Left ventricle myocardium inferior (tissue), 1 donor: ENCODE measurements at regions not wholly inside any gene's neighbourhood (a gene's known extent, or its start where the extent isn't known, plus 50 kb on each side); places are given as distances from the start of the nearest gene placed in this dataset.
A peak's percentile ranks its signal among the peaks of the same experiment; 100 is the strongest.
"Not testable (repeated sequence)": the region's sequence is repeated elsewhere in the genome, so short reads cannot be mapped to it uniquely, and the experiment has no call there.

ENCODE experiments used
- DNase-seq: peaks from one replicate; pipeline ENCODE4 v3.0.0-alpha.2; 2020
- H3K27ac ChIP-seq: fragments of 200-600 bp; replicated peaks from 2 replicates; pipeline ENCODE4 v1.8.0; 2021
- H3K27me3 ChIP-seq: fragments of 200-600 bp; 2 replicates; pipeline ENCODE4 v1.8.0; 2021; ENCODE audit warnings: low read depth
- H3K36me3 ChIP-seq: fragments of 200-600 bp; 2 replicates; pipeline ENCODE4 v1.8.0; 2021
- H3K4me1 ChIP-seq: fragments of 200-600 bp; 2 replicates; pipeline ENCODE4 v1.8.0; 2021
- H3K4me3 ChIP-seq: fragments of 200-600 bp; 2 replicates; pipeline ENCODE4 v1.8.0; 2021; ENCODE audit warnings: mild to moderate bottlenecking, moderate library complexity
- H3K9me3 ChIP-seq: fragments of 200-600 bp; replicated peaks from 2 replicates; pipeline ENCODE4 v1.8.0; 2021
- intact Hi-C: fragments of 100-400 bp; cut with micrococcal nuclease; formaldehyde crosslinking; loops from one replicate; pipeline ENCODE4 v1.11.0; 2022
- TF ChIP-seq, protein P1 (sequence below): fragments of 200-600 bp; IDR thresholded peaks from 2 replicates; pipeline ENCODE4 v1.8.0; 2021; ENCODE audit warnings: antibody characterized with exemption, mild to moderate bottlenecking, borderline replicate concordance
- donor health status: DM: no; HTN: yes; CAD: no; lungs with severe emphysema.

DNA sequence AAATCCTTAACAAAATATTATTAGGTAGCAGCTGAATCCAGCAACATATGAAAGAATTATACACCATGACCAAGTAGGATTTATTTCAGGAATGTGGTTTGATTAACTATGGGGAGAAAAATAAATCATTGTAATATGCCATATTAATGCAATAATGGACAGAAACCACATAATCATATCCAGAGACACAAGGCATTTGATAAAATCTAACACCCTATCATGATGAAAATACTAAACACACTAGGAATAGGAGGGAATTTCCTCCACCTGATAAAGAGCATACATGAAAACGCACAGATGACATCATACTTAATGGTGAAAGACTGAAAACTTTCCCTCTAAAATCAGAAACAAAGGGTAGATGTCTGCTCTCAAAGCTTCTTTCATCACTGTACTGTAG is 238.9 kb downstream of the PHLDA1 start:
- no peaks in the 10 kb centered on the region for H3K27me3 ChIP-seq
- intact Hi-C loops: no loop called here
- H3K36me3 ChIP-seq: no peaks in the 10 kb centered on the region
- no peak overlapping the region for H3K4me3 ChIP-seq
- TF ChIP-seq, protein P1, sequence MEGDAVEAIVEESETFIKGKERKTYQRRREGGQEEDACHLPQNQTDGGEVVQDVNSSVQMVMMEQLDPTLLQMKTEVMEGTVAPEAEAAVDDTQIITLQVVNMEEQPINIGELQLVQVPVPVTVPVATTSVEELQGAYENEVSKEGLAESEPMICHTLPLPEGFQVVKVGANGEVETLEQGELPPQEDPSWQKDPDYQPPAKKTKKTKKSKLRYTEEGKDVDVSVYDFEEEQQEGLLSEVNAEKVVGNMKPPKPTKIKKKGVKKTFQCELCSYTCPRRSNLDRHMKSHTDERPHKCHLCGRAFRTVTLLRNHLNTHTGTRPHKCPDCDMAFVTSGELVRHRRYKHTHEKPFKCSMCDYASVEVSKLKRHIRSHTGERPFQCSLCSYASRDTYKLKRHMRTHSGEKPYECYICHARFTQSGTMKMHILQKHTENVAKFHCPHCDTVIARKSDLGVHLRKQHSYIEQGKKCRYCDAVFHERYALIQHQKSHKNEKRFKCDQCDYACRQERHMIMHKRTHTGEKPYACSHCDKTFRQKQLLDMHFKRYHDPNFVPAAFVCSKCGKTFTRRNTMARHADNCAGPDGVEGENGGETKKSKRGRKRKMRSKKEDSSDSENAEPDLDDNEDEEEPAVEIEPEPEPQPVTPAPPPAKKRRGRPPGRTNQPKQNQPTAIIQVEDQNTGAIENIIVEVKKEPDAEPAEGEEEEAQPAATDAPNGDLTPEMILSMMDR: no peak
- peaks cover 12% of the 10 kb centered on the region for H3K9me3 ChIP-seq
- no peak for DNase-seq
- no peaks in the 10 kb centered on the region for H3K4me1 ChIP-seq
- H3K27ac ChIP-seq: no peak overlapping the region

DNA sequence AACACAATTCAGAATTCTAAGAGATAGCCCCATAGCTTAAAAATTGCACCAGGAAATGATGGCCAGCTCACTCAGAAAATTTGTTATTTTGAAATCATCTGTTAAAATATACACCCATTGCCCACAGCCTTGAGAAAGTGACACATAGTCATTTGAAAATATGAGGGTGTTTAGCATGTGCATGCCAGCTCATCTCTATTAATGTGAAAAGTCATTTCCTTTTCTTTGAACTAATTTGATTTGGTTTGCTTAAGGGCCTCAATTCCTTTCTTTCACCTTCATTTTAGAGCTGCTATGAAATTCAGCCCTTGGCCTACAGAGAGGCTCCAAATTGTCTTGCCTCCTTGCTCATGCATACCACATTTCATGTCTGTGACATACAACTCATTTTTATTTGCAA is 241.4 kb downstream of the PHLDA1 start:
- DNase-seq: no peak
- intact Hi-C loops: no loop called here
- no peaks in the 10 kb centered on the region for H3K27me3 ChIP-seq

DNA sequence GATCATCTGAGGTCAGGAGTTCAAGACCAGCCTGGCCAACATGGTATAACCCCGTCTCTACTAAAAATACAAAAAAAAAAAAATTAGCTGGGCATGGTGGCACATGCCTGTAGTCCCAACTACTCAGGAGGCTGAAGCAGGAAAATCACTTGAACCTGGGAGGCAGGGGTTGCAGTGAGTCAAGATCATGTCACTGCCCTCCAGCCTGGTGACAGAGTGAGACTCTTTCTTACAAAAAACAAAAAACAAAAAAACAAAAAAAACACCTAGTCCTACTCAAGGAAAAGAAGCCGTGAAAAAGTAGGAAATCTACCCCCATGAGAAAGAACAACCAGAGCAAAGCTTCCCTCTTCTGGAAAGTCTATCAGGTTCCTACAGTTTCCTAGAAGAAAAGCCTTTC is 244.4 kb downstream of the PHLDA1 start:
- H3K36me3 ChIP-seq, H3K27ac ChIP-seq, H3K9me3 ChIP-seq, intact Hi-C loops, H3K27me3 ChIP-seq, H3K4me3 ChIP-seq, DNase-seq: not testable (repeated sequence)
- H3K4me1 ChIP-seq: peaks cover 26% of the 10 kb centered on the region

More for the DNA sequence above, 241.4 kb downstream of the PHLDA1 start:
- Histone ChIP-seq H3K36me3 (no peaks in the 10 kb centered on the region), H3K4me3 (no peak overlapping the region), H3K4me1 (no peaks in the 10 kb centered on the region), H3K9me3 (peaks cover 12% of the 10 kb centered on the region), H3K27ac (no peak overlapping the region)
- TF ChIP-seq, protein P1: no peak

DNA sequence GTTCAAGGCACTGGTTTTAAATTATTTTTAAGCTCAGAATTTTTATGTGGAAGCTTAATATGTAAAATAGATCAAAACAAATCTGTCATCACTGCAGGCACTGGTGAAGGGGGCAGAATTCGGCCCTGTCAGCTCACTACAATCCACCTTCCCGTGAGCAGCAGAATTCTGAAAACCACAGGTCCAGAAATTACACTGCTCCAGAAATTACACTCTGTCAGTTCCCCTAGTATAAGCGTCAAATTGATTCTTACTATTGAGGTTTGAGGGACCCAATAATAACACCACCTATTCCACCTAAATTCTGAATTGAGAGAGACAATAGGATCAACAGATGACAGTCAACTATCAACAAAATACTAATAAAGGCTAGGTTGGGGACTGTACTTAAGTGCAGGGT is 245.5 kb downstream of the PHLDA1 start:
- TF ChIP-seq, protein P1: no peak
- no peaks in the 10 kb centered on the region for H3K9me3 ChIP-seq
- peaks cover 34% of the 10 kb centered on the region for H3K4me1 ChIP-seq
- intact Hi-C loops: no loop called here
- no peak overlapping the region for H3K27ac ChIP-seq
- H3K36me3 ChIP-seq: no peaks in the 10 kb centered on the region
- no peak overlapping the region for H3K4me3 ChIP-seq
- H3K27me3 ChIP-seq: no peaks in the 10 kb centered on the region
- no peak for DNase-seq

DNA sequence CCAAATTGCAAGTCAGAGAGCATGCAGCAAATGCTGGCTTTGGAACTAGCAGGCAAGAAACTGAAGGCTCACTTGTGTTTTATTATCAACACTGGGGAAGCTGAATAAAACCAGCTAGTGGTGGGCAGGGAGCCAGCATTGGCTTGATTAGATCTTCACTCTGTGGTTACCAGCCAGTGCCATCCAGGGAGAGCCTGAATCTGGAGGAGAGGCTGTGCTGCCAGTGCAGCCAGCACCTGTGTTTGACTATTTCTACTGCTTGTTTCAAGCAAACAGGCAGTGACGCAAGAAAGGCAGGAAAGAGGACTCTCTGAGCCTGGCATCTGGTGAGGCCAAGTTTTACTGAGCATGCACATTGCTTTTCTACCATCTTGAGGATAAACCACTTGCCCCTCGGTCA is 247.0 kb downstream of the PHLDA1 start:
- no peak overlapping the region for H3K4me3 ChIP-seq
- H3K27ac ChIP-seq: no peak overlapping the region
- peaks cover 34% of the 10 kb centered on the region for H3K4me1 ChIP-seq
- intact Hi-C loops: no loop called here
- H3K9me3 ChIP-seq: no peaks in the 10 kb centered on the region
- DNase-seq: peak; percentile 30
- H3K27me3 ChIP-seq: no peaks in the 10 kb centered on the region
- TF ChIP-seq, protein P1: no peak
- H3K36me3 ChIP-seq: no peaks in the 10 kb centered on the region

DNA sequence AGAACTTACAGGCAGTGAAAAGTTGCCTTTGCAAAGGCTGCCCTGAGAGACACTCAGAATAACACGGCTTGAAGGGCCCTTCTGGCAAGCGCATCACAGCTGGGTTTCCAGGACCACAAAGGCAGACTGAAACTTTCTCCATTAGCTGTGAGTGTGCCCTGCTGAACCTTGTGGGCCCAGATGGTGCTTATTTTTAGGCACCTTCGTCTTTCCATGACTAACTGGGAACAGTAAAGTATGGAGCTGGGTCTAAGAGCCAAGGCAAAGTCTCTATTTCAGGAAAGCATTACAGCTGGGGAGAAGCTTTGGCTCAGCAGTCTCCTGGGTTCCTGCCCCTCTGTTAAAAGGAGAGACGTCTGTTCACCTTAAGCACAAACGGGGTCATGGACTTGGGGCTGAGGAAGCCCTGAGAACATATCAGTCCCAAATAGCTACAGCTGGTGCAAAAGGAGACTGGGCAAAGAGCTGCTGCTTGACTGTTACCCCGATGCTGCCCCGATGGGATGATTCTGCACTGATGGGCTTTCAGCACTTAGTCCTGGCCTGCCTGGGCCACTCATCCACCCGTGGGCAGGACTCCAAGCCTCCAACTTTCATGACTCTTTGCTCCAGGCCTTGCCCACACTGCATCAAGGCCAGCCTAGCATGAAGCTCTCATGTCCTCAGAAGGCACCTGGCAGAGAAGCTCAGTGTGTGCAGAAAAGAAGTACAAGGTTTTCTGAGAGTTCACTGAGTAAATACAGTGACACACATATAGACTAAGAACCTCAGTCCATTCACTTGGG is 248.3 kb downstream of the PHLDA1 start:
- H3K27ac ChIP-seq: peak overlapping the region; percentile 52
- H3K4me1 ChIP-seq: peaks cover 34% of the 10 kb centered on the region
- H3K4me3 ChIP-seq: no peak overlapping the region
- no peaks in the 10 kb centered on the region for H3K9me3 ChIP-seq
- intact Hi-C loops: no loop called here
- H3K36me3 ChIP-seq: no peaks in the 10 kb centered on the region
- no peaks in the 10 kb centered on the region for H3K27me3 ChIP-seq
- no peak for DNase-seq
- TF ChIP-seq, protein P1: no peak
